ENCODE measurements at regions not wholly inside any gene's neighbourhood (a gene's known extent, or its start where the extent isn't known, plus 50 kb on each side); places are given as distances from the start of the nearest gene placed in this dataset.

- Histone ChIP-seq H2AK5ac (ENCODE audit: low read depth, low read length) (no peak overlapping the region), H3K4me1 (replicated peaks in 1 of 4; ENCODE audit: control insufficient read depth in 3 of 4, insufficient read depth in 4 of 4, low read length in 3 of 4) (no peaks in the 10 kb centered on the region), H3K27ac (ENCODE audit: low read depth, low read length) (no peak overlapping the region), H3K9ac (replicated peaks in 1 of 4; ENCODE audit: extremely low read depth in 1 of 4, low read depth in 3 of 4, low read length in 3 of 4) (no peak overlapping the region), H3K56ac (replicated peaks; ENCODE audit: insufficient read length, low read depth, low read length) (no peak overlapping the region), H4K20me1 (replicated peaks in 1 of 2; ENCODE audit: control insufficient read depth in 1 of 2, insufficient read depth in 2 of 2, low read length in 2 of 2) (no peaks in the 10 kb centered on the region), H3K36me3 (ENCODE audit: control insufficient read depth in 2 of 4, insufficient read depth in 4 of 4, low read length in 3 of 4) (no peaks in the 10 kb centered on the region), H3K23me2 (ENCODE audit: low read depth, low read length) (peaks cover 1% of the 10 kb centered on the region; the same call in 1 of the 2 replicates), H3K4me3 (ENCODE audit: extremely low read depth in 1 of 4, insufficient read depth in 2 of 4, low read depth in 3 of 4, low read length in 4 of 4) (no peak overlapping the region), H2AFZ (ENCODE audit: low read length) (no peak overlapping the region), H3K14ac (ENCODE audit: insufficient read length) (no peak overlapping the region), H3K18ac (ENCODE audit: extremely low read depth, low read length) (no peak overlapping the region), H3K79me2 (ENCODE audit: control insufficient read depth in 1 of 2, insufficient read depth in 2 of 2, low read length in 2 of 2) (no peaks in the 10 kb centered on the region), H2BK120ac (replicated peaks; ENCODE audit: low read depth, low read length) (no peak overlapping the region), H3K27me3 (replicated peaks in 1 of 4; ENCODE audit: control insufficient read depth in 3 of 4, extremely low read depth in 1 of 4, insufficient read depth in 3 of 4, low read length in 3 of 4) (peaks cover 0 to 1% (median 0%) of the 10 kb centered on the region in 4 experiments; a peak in 2 of 7 replicates), H2BK5ac (ENCODE audit: low read depth, low read length) (no peak overlapping the region), H3K23ac (ENCODE audit: insufficient read length) (no peak overlapping the region), H3K9me3 (ENCODE audit: insufficient read depth in 2 of 2, low read depth in 1 of 2, low read length in 1 of 2) (no peaks in the 10 kb centered on the region), H2BK15ac (ENCODE audit: low read length) (no peak overlapping the region), H2BK12ac (ENCODE audit: low read depth, low read length) (no peak overlapping the region), H4K91ac (replicated peaks; ENCODE audit: insufficient read length, low read length) (no peak overlapping the region), H3K4ac (replicated peaks; ENCODE audit: insufficient read length, low read depth, low read length) (no peak overlapping the region), H4K5ac (ENCODE audit: insufficient read length, low read depth, low read length) (no peak overlapping the region), H3K79me1 (ENCODE audit: low read depth, low read length) (no peaks in the 10 kb centered on the region), H4K8ac (ENCODE audit: extremely low read depth, insufficient read depth, low read length) (no peak overlapping the region), H3K4me2 (ENCODE audit: insufficient read depth in 1 of 2, low read depth in 2 of 2, low read length in 2 of 2) (no peak overlapping the region), H2BK20ac (ENCODE audit: low read length) (no peak overlapping the region)
- FAIRE-seq (no peak), DNase-seq (ENCODE audit: low read depth in 1 of 2, low spot score in 2 of 2) (no peak)
- CTCF ChIA-PET (ENCODE audit: partially characterized antibody) = interaction anchor here (0.6 kb wide), 1 partner anchor 148 kb away, joined by 3 read pairs; no protein-coding TSS in a partner anchor
- POLR2A ChIA-PET (ENCODE audit: partially characterized antibody) = no interaction called here
- WGBS, 2 experiments (ENCODE audit: extremely low coverage in 1 of 2, insufficient coverage in 1 of 2, insufficient read length in 1 of 2, insufficient replicate concordance in 2 of 2, low coverage in 1 of 2, low lambda C conversion rate in 2 of 2, missing lambda C conversion rate in 1 of 2) = no CpG with 5 or more reads among the region's 3 CpGs
- TF ChIP-seq POLR2A (IDR thresholded peaks at IDR 0.05; ENCODE audit: control extremely low read depth in 1 of 2, low read depth in 2 of 2, low read length in 2 of 2) (no peak), NANOG (IDR thresholded peaks at IDR 0.05; ENCODE audit: insufficient read depth, low read depth, low read length, poor library complexity, severe bottlenecking) (no peak)
These were observed 388.5 kb upstream of the CDH4 start for GRCh38 chr20:60863548-60863947.

Data from H1 (cell line).